Psoas muscle (tissue), 7 donors: ENCODE measurements at regions not wholly inside any gene's neighbourhood (a gene's known extent, or its start where the extent isn't known, plus 50 kb on each side); places are given as distances from the start of the nearest gene placed in this dataset.

Experiments used
- ATAC-seq, 4 donors: fragments of 200-7000 bp; cut with Tn5 transposase; one replicate each; pipeline ENCODE4 v1.9.1; 2020; ENCODE audit warnings: moderate library complexity in 3 of 4, mild to moderate bottlenecking in 2 of 4
- DNase-seq, 2 donors: peaks; one replicate each; pipeline ENCODE4 v3.0.0-alpha.2; 2020
- H3K27ac ChIP-seq: fragments of 200-600 bp; one replicate; pipeline ENCODE4 v1.8.0; 2022
- H3K27me3 ChIP-seq, 3 donors: fragments of 200-600 bp in 1 of 3; one replicate each; pipeline versions ENCODE4 v1.6.1 to v1.8.0; 2013 to 2022; ENCODE audit warnings: low read length in 2 of 3, mild to moderate bottlenecking in 2 of 3, moderate library complexity in 1 of 3; ENCODE audit not compliant: insufficient read depth in 3 of 3
- H3K36me3 ChIP-seq, 2 donors: fragments of 200-600 bp in 1 of 2; one replicate each; pipeline versions ENCODE4 v1.6.1 to v1.8.0; 2013 to 2022; ENCODE audit warnings: low read depth in 1 of 2, mild to moderate bottlenecking in 1 of 2, moderate library complexity in 1 of 2; ENCODE audit not compliant: insufficient read depth in 1 of 2
- H3K4me1 ChIP-seq: fragments of 200-600 bp; one replicate; pipeline ENCODE4 v1.8.0; 2022
- H3K4me3 ChIP-seq: fragments of 200-600 bp; one replicate; pipeline ENCODE4 v1.8.0; 2022; ENCODE audit warnings: mild to moderate bottlenecking
- H3K9me3 ChIP-seq: fragments of 200-600 bp; one replicate; pipeline ENCODE4 v1.8.0; 2022
- WGBS, 3 donors: extraction: QIAGEN DNeasy Blood & Tissue Kit; methylation state at CpG; one replicate each; pipeline versions ENCODE4 v1.1.6 to v1.1.7; 2013; 5-methylcytosine and 5-hydroxymethylcytosine counted together
- intact Hi-C, 2 donors: fragments of 100-400 bp; cut with DNase I; formaldehyde crosslinking; loops; one replicate each; pipeline versions ENCODE4 v1.11.0 to v1.14.2; 2022
- TF ChIP-seq, protein P1 (sequence below): fragments of 200-600 bp; IDR thresholded peaks from one replicate; pipeline ENCODE4 v1.8.0; 2022; ENCODE audit warnings: antibody characterized with exemption
- donor health status: healthy with polysubstance abuse.
- donor health status: DM: no; HTN: no; CAD: no; lungs with moderate emphysema.
- donor health status: Bipolar disorder and iron deficiency.
- donor health status: healthy.
- donor health status: DM: yes; HTN: yes; CAD: no.
- donor health status: DM: no; HTN: no; CAD: no.
- donor health status: DM: yes; HTN: yes; CAD: no.

GRCh38 chr6:4637691-4638433 is 138.3 kb upstream of the CDYL start:
- DNase-seq (no peak), ATAC-seq (peak in 3 of 4 donors; percentile 52 to 65 (median 59))
- H3K4me3 ChIP-seq = no peak overlapping the region
- intact Hi-C loops = no loop called here
- WGBS, 3 donors = 94 to 96% (median 96%) methylated on average over 5 of the region's 5 CpGs
- no peaks in the 10 kb centered on the region for H3K36me3 ChIP-seq
- H3K27me3 ChIP-seq = no peaks in the 10 kb centered on the region
- no peak overlapping the region for H3K27ac ChIP-seq
- TF ChIP-seq, protein P1, sequence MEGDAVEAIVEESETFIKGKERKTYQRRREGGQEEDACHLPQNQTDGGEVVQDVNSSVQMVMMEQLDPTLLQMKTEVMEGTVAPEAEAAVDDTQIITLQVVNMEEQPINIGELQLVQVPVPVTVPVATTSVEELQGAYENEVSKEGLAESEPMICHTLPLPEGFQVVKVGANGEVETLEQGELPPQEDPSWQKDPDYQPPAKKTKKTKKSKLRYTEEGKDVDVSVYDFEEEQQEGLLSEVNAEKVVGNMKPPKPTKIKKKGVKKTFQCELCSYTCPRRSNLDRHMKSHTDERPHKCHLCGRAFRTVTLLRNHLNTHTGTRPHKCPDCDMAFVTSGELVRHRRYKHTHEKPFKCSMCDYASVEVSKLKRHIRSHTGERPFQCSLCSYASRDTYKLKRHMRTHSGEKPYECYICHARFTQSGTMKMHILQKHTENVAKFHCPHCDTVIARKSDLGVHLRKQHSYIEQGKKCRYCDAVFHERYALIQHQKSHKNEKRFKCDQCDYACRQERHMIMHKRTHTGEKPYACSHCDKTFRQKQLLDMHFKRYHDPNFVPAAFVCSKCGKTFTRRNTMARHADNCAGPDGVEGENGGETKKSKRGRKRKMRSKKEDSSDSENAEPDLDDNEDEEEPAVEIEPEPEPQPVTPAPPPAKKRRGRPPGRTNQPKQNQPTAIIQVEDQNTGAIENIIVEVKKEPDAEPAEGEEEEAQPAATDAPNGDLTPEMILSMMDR = no peak
- no peaks in the 10 kb centered on the region for H3K9me3 ChIP-seq
- no peaks in the 10 kb centered on the region for H3K4me1 ChIP-seq

- Histone ChIP-seq H3K4me1 (no peaks in the 10 kb centered on the region), H3K9me3 (no peaks in the 10 kb centered on the region), H3K36me3 (no peaks in the 10 kb centered on the region), H3K4me3 (no peak overlapping the region), H3K27me3 (no peaks in the 10 kb centered on the region), H3K27ac (peak overlapping the region; percentile 9)
- 18 to 45% (median 41%) methylated on average over 2 of the region's 2 CpGs for WGBS, 3 donors
- DNase-seq (no peak), ATAC-seq (peak; percentile 55 to 91 (median 72))
- TF ChIP-seq, protein P1 = no peak
- intact Hi-C loops = no loop called here
Observed at GRCh38 chr6:4636881-4637224, 139.4 kb upstream of the CDYL start.

- intact Hi-C loops = no loop called here
- WGBS, 3 donors = 29 to 39% (median 38%) methylated on average over 14 of the region's 14 CpGs
- DNase-seq = no peak
- peak overlapping the region; percentile 9 for H3K27ac ChIP-seq
- H3K36me3 ChIP-seq = no peaks in the 10 kb centered on the region
- TF ChIP-seq, protein P1 = no peak
- ATAC-seq = peak in 3 of 4 donors; percentile 42 to 71 (median 68)
- no peaks in the 10 kb centered on the region for H3K4me1 ChIP-seq
- no peaks in the 10 kb centered on the region for H3K9me3 ChIP-seq
- no peak overlapping the region for H3K4me3 ChIP-seq
- H3K27me3 ChIP-seq = no peaks in the 10 kb centered on the region
Observed at GRCh38 chr6:4636191-4636880, 139.9 kb upstream of the CDYL start.

- no peaks in the 10 kb centered on the region for H3K27me3 ChIP-seq
- H3K4me1 ChIP-seq = no peaks in the 10 kb centered on the region
- peak in 1 of 4 donors; percentile 48 for ATAC-seq
- no peaks in the 10 kb centered on the region for H3K36me3 ChIP-seq
- no peak overlapping the region for H3K4me3 ChIP-seq
- TF ChIP-seq, protein P1 = no peak
- intact Hi-C loops = no loop called here
- no peak for DNase-seq
- H3K9me3 ChIP-seq = peaks cover 3% of the 10 kb centered on the region
- no peak overlapping the region for H3K27ac ChIP-seq
- 49 to 60% (median 58%) methylated on average over 5 of the region's 5 CpGs for WGBS, 3 donors
Observed at GRCh38 chr6:4635666-4636065, 140.5 kb upstream of the CDYL start.
